HK-2 (cell line): ENCODE measurements at regions not wholly inside any gene's neighbourhood (a gene's known extent, or its start where the extent isn't known, plus 50 kb on each side); places are given as distances from the start of the nearest gene placed in this dataset.

Experiments
- DNase-seq: peaks from one replicate; pipeline ENCODE4 v3.0.0-alpha.2; 2018; ENCODE audit not compliant: unreplicated experiment

- peak; percentile 67 for DNase-seq
Measured at GRCh38 chr7:46811529-46811928, 770.4 kb downstream of the TNS3 start.

GRCh38 chr7:46810986-46811385 lies 770.9 kb downstream of the TNS3 start:
- DNase-seq, result no peak

- DNase-seq, result no peak
Measured at GRCh38 chr7:46809886-46810285, 772.0 kb downstream of the TNS3 start.

- no peak for DNase-seq
Measured at GRCh38 chr7:46806856-46807255, 775.1 kb downstream of the TNS3 start.

GRCh38 chr7:46802479-46802878 lies 779.4 kb downstream of the TNS3 start:
- DNase-seq, result no peak

GRCh38 chr7:46791188-46791587 lies 790.7 kb downstream of the TNS3 start:
- DNase-seq, result no peak

GRCh38 chr7:46786995-46787394 lies 794.9 kb downstream of the TNS3 start:
- no peak for DNase-seq

- DNase-seq, result peak; percentile 19
Measured at GRCh38 chr7:46786221-46786954, 795.5 kb downstream of the TNS3 start.

- peak; percentile 20 for DNase-seq
Measured at GRCh38 chr7:46784732-46785131, 797.2 kb downstream of the TNS3 start.

GRCh38 chr7:46781901-46782439 lies 799.9 kb downstream of the TNS3 start:
- no peak for DNase-seq

- DNase-seq, result no peak
Measured at GRCh38 chr7:46776790-46777189, 805.1 kb downstream of the TNS3 start.

GRCh38 chr7:46775776-46776175 lies 806.1 kb downstream of the TNS3 start:
- no peak for DNase-seq

- DNase-seq, result no peak
Measured at GRCh38 chr7:46775020-46775419, 806.9 kb downstream of the TNS3 start.

- no peak for DNase-seq
Measured at GRCh38 chr7:46774515-46774914, 807.4 kb downstream of the TNS3 start.

GRCh38 chr7:46772776-46773175 lies 809.1 kb downstream of the TNS3 start:
- no peak for DNase-seq

- DNase-seq, result no peak
Measured at GRCh38 chr7:46767071-46767470, 814.8 kb downstream of the TNS3 start.

- peak; percentile 78 for DNase-seq
Measured at GRCh38 chr7:46764100-46764936, 817.6 kb downstream of the TNS3 start.

- DNase-seq, result no peak
Measured at GRCh38 chr7:46763344-46763743, 818.6 kb downstream of the TNS3 start.

- DNase-seq, result no peak
Measured at GRCh38 chr7:46759711-46760480, 822.0 kb downstream of the TNS3 start.

GRCh38 chr7:46756996-46757395 lies 824.9 kb downstream of the TNS3 start:
- DNase-seq, result no peak

GRCh38 chr7:46756256-46756655 lies 825.7 kb downstream of the TNS3 start:
- DNase-seq, result no peak
